ENCODE measurements at regions not wholly inside any gene's neighbourhood (a gene's known extent, or its start where the extent isn't known, plus 50 kb on each side); places are given as distances from the start of the nearest gene placed in this dataset.

DNA sequence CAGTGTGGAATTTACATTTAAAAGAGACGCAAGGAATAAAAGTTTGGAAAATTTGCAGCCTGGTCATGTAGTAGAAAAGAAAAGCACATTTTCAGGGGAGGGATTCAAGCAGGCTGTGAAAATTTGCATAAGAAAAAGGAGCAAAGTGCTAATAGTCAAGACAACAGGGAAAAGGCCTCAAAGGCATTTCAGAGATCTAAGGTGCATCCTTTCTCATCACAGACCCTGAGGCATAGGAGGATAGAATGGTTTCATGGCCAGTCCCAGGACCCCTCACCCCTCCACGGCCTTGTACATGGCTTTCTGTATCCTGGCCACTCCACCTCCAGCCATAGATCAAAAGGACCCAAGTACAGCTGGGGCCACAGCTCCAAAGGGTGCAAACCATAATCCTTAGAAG lies 380.5 kb upstream of the BRINP3 start:
- TF ChIP-seq, protein P1, sequence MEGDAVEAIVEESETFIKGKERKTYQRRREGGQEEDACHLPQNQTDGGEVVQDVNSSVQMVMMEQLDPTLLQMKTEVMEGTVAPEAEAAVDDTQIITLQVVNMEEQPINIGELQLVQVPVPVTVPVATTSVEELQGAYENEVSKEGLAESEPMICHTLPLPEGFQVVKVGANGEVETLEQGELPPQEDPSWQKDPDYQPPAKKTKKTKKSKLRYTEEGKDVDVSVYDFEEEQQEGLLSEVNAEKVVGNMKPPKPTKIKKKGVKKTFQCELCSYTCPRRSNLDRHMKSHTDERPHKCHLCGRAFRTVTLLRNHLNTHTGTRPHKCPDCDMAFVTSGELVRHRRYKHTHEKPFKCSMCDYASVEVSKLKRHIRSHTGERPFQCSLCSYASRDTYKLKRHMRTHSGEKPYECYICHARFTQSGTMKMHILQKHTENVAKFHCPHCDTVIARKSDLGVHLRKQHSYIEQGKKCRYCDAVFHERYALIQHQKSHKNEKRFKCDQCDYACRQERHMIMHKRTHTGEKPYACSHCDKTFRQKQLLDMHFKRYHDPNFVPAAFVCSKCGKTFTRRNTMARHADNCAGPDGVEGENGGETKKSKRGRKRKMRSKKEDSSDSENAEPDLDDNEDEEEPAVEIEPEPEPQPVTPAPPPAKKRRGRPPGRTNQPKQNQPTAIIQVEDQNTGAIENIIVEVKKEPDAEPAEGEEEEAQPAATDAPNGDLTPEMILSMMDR (IDR thresholded peaks at IDR 0.05), result no peak
- TF ChIP-seq POLR2A (IDR thresholded peaks at IDR 0.05), result no peak
- TF ChIP-seq EP300 (IDR thresholded peaks at IDR 0.05), result no peak

Data from suprapubic skin (tissue), 3 donors.